MM.1S (cell line): ENCODE measurements at regions not wholly inside any gene's neighbourhood (a gene's known extent, or its start where the extent isn't known, plus 50 kb on each side); places are given as distances from the start of the nearest gene placed in this dataset.
"Not testable (repeated sequence)": the region's sequence is repeated elsewhere in the genome, so short reads cannot be mapped to it uniquely, and the experiment has no call there.

Experiments
- DNase-seq: peaks from one replicate; pipeline ENCODE4 v3.0.0-alpha.2; 2015
- H2AFZ ChIP-seq: fragments of 300-600 bp; sonication (generic); 2 replicates; pipeline ENCODE4 v1.6.0; 2016; ENCODE audit warnings: antibody characterized with exemption, low read length
- H3F3A ChIP-seq: fragments of 300-600 bp; sonication (generic); 2 replicates; pipeline ENCODE4 v1.6.1; 2016; ENCODE audit warnings: mild to moderate bottlenecking, antibody characterized with exemption, low read length, moderate library complexity, mixed read lengths; ENCODE audit not compliant: insufficient read depth
- H3K27ac ChIP-seq: fragments of 300-600 bp; sonication (generic); 2 replicates; pipeline ENCODE4 v1.5.1; 2016; ENCODE audit warnings: mild to moderate bottlenecking, low read length
- H3K27me3 ChIP-seq: fragments of 300-600 bp; sonication (generic); replicated peaks from 2 replicates; pipeline ENCODE4 v1.6.0; 2016; ENCODE audit warnings: low read length; ENCODE audit not compliant: insufficient read depth
- H3K36me3 ChIP-seq: fragments of 300-600 bp; sonication (generic); replicated peaks from 2 replicates; pipeline ENCODE4 v1.6.1; 2016; ENCODE audit warnings: mild to moderate bottlenecking, low read length, mixed read lengths; ENCODE audit not compliant: insufficient read depth
- H3K4me1 ChIP-seq: fragments of 300-600 bp; sonication (generic); 2 replicates; pipeline ENCODE4 v1.6.1; 2016; ENCODE audit warnings: low read length, mixed read lengths
- H3K4me2 ChIP-seq: fragments of 300-600 bp; sonication (generic); 2 replicates; pipeline ENCODE4 v1.6.0; 2016; ENCODE audit warnings: low read depth, low read length
- H3K4me3 ChIP-seq: fragments of 300-600 bp; sonication (generic); 2 replicates; pipeline ENCODE4 v1.5.1; 2016; ENCODE audit warnings: low read length, mixed read lengths
- H3K79me2 ChIP-seq: fragments of 300-600 bp; sonication (generic); 2 replicates; pipeline ENCODE4 v1.6.1; 2016; ENCODE audit warnings: mixed run types, low read length, mixed read lengths
- H3K9ac ChIP-seq: fragments of 300-600 bp; sonication (generic); 2 replicates; pipeline ENCODE4 v1.6.1; 2016; ENCODE audit warnings: low read length, mixed read lengths
- H3K9me2 ChIP-seq: fragments of 300-600 bp; sonication (generic); replicated peaks from 2 replicates; pipeline ENCODE4 v1.6.1; 2016; ENCODE audit warnings: mild to moderate bottlenecking, low read length, mixed read lengths; ENCODE audit not compliant: insufficient read depth
- H3K9me3 ChIP-seq: fragments of 300-600 bp; sonication (generic); replicated peaks from 2 replicates; pipeline ENCODE4 v1.6.1; 2016; ENCODE audit warnings: mild to moderate bottlenecking, low read length, mixed read lengths; ENCODE audit not compliant: insufficient read depth
- H4K20me1 ChIP-seq: fragments of 300-600 bp; sonication (generic); 2 replicates; pipeline ENCODE4 v1.6.1; 2016; ENCODE audit warnings: mild to moderate bottlenecking, low read length, moderate library complexity, mixed read lengths; ENCODE audit not compliant: insufficient read depth
- EZH2 ChIP-seq: fragments of 300-600 bp; sonication (generic); optimal IDR thresholded peaks from 2 replicates; pipeline ENCODE3; 2017; ENCODE audit warnings: low read depth, mild to moderate bottlenecking, antibody characterized with exemption, low read length, mixed read lengths
- EZH2phosphoT487 ChIP-seq: fragments of 300-600 bp; sonication (generic); IDR thresholded peaks from 2 replicates; pipeline ENCODE4 v1.6.1; 2018; ENCODE audit warnings: antibody characterized with exemption, low read length
- TF ChIP-seq, protein P1 (sequence below): fragments of 300-600 bp; sonication (generic); IDR thresholded peaks from 2 replicates; pipeline ENCODE4 v1.5.1; 2016; ENCODE audit warnings: antibody characterized with exemption, low read length, mixed read lengths

DNA sequence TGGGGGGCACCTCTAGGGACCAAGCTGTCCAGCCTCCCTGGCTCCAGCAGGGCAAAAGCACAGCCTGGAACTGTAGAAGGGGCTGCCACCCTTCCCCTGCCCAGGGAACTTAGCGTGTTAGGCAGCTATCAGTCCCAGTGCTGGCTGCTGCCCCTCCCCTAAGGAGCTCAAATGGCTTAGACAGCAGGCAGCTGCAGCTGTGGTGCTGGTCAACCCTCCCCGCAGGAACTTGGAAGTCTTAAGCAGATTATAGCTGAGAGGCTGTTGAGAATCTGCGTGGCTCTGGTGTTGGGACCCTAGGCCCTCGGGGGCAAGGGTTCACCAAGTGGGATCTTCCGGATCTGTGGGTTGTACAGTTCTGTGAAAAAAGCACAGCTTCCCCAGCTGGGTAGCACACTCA is 536.5 kb upstream of the CDH10 start:
- Histone ChIP-seq H3K27me3 (no peaks in the 10 kb centered on the region), H3K9ac (no peak overlapping the region), H3K9me3 (no peaks in the 10 kb centered on the region), H3K4me3 (no peak overlapping the region), H3K79me2 (no peaks in the 10 kb centered on the region), H2AFZ (no peak overlapping the region), H3K4me1 (no peaks in the 10 kb centered on the region), H3K36me3 (no peaks in the 10 kb centered on the region), H3F3A (no peaks in the 10 kb centered on the region), H4K20me1 (no peaks in the 10 kb centered on the region), H3K9me2 (no peaks in the 10 kb centered on the region), H3K4me2 (no peak overlapping the region), H3K27ac (no peak overlapping the region)
- TF ChIP-seq EZH2 (no peak), EZH2phosphoT487 (no peak)
- TF ChIP-seq, protein P1, sequence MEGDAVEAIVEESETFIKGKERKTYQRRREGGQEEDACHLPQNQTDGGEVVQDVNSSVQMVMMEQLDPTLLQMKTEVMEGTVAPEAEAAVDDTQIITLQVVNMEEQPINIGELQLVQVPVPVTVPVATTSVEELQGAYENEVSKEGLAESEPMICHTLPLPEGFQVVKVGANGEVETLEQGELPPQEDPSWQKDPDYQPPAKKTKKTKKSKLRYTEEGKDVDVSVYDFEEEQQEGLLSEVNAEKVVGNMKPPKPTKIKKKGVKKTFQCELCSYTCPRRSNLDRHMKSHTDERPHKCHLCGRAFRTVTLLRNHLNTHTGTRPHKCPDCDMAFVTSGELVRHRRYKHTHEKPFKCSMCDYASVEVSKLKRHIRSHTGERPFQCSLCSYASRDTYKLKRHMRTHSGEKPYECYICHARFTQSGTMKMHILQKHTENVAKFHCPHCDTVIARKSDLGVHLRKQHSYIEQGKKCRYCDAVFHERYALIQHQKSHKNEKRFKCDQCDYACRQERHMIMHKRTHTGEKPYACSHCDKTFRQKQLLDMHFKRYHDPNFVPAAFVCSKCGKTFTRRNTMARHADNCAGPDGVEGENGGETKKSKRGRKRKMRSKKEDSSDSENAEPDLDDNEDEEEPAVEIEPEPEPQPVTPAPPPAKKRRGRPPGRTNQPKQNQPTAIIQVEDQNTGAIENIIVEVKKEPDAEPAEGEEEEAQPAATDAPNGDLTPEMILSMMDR: no peak
- DNase-seq: no peak

DNA sequence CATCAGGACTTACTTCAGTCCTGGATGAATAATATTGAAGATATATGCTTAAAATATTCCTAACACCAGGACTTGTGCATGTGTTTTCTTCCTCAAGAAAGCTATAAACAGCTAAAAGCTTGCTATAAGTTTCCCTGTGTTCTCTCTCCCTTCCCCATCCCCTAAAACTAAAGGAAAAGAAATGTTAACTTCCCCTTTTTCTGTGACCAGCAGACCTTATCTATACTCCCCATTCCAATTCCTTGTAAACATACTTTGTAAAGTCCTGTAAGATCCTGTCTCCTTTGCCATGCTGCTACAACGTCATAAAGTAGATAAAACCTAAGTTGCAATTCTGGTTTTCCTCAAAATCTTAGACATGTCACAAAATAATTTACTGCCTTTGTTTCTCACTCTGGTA is 517.8 kb upstream of the CDH10 start:
- H2AFZ ChIP-seq, H3K27ac ChIP-seq, H3K9ac ChIP-seq, H3K9me2 ChIP-seq, H3K36me3 ChIP-seq, DNase-seq, H3K79me2 ChIP-seq, H3F3A ChIP-seq, H3K4me2 ChIP-seq, H3K4me3 ChIP-seq, H3K27me3 ChIP-seq, H4K20me1 ChIP-seq, H3K9me3 ChIP-seq, H3K4me1 ChIP-seq: not testable (repeated sequence)

DNA sequence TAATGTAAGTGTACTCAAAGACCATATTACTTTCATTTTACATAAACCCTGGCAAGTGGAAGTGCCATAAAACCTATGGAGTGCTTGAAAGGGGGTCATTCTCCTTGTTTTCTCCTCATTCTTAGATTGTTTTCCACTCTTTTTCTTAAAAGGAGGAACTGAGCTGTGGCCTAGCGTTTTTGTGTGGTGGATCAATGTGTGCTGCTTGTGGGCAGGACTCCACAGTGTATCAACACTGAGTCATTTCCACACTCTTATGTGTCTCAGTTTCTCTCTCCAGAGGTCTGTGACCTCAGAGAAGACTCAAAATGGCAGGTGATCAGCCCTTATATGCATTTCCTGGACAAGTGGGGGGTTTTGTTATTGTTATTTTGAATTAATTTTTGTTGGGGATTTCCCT is 516.1 kb upstream of the CDH10 start:
- H3K9me3 ChIP-seq: no peaks in the 10 kb centered on the region
- no peaks in the 10 kb centered on the region for H3K4me1 ChIP-seq
- no peak overlapping the region for H3K9ac ChIP-seq
- DNase-seq: no peak
- H3K4me3 ChIP-seq: no peak overlapping the region
- no peak overlapping the region for H2AFZ ChIP-seq
- H4K20me1 ChIP-seq: no peaks in the 10 kb centered on the region
- H3K36me3 ChIP-seq: no peaks in the 10 kb centered on the region
- no peaks in the 10 kb centered on the region for H3K79me2 ChIP-seq
- H3F3A ChIP-seq: no peaks in the 10 kb centered on the region
- H3K9me2 ChIP-seq: no peaks in the 10 kb centered on the region
- H3K27me3 ChIP-seq: no peaks in the 10 kb centered on the region
- H3K4me2 ChIP-seq: no peak overlapping the region
- no peak overlapping the region for H3K27ac ChIP-seq
- TF ChIP-seq EZH2: no peak
- TF ChIP-seq, protein P1: no peak
- TF ChIP-seq EZH2phosphoT487: no peak

DNA sequence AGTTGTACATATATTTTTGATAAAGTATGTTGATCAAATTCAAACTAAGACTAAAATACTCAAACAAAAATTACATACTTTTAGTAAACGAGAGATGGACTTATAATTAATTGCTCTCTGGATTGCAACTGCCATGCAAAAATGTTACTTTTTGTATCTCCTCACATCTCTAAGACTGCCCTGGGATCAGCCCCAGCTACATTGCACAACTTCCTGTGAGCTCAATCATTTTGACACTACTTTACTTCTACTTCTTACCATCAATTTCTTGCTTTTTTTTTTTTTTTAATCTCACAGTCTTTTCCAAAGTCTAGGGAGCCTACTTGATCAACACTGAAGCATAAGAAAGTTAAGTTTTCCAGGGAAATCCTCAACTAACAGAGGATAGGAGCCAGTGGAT is 506.0 kb upstream of the CDH10 start:
- no peak overlapping the region for H3K4me3 ChIP-seq
- H3K79me2 ChIP-seq: no peaks in the 10 kb centered on the region
- no peak for DNase-seq
- no peak overlapping the region for H3K27ac ChIP-seq
- no peaks in the 10 kb centered on the region for H3K36me3 ChIP-seq
- H3K9me3 ChIP-seq: no peaks in the 10 kb centered on the region
- H4K20me1 ChIP-seq: no peaks in the 10 kb centered on the region
- no peak overlapping the region for H2AFZ ChIP-seq
- no peak overlapping the region for H3K4me2 ChIP-seq
- TF ChIP-seq EZH2 (no peak), EZH2phosphoT487 (no peak)
- TF ChIP-seq, protein P1: no peak
- no peaks in the 10 kb centered on the region for H3K4me1 ChIP-seq
- H3F3A ChIP-seq: no peaks in the 10 kb centered on the region
- no peaks in the 10 kb centered on the region for H3K9me2 ChIP-seq
- no peak overlapping the region for H3K9ac ChIP-seq
- no peaks in the 10 kb centered on the region for H3K27me3 ChIP-seq
